Endothelial cell of umbilical vein (primary cell): ENCODE measurements at regions not wholly inside any gene's neighbourhood (a gene's known extent, or its start where the extent isn't known, plus 50 kb on each side); places are given as distances from the start of the nearest gene placed in this dataset.

Experiments used
- BruUV-seq: library from RNA; stranded (reverse); fragments of 400-500 nt; replicated peaks from 2 replicates; lab custom pipeline; 2021; lab: Mats Ljungman, UMichigan
- CTCF ChIA-PET: fragments of 300-600, 350-600 bp; sonication (Branson Sonifier 250); formaldehyde crosslinking; loops from one replicate; lab custom pipeline; 2021; ENCODE audit warnings: antibody characterized with exemption, inconsistent platforms; lab: Charles Lee
- POLR2A ChIA-PET: fragments of 300-600, 350-600 bp; sonication (Branson Sonifier 250); formaldehyde crosslinking; loops from one replicate; lab custom pipeline; 2021; ENCODE audit warnings: antibody characterized with exemption, inconsistent platforms; lab: Charles Lee
- DNase-seq: peaks from one replicate; pipeline ENCODE4 v3.0.0-alpha.2; 2011; ENCODE audit warnings: low read depth, low spot score
- FAIRE-seq: peaks from 2 replicates; lab custom pipeline; 2011; peaks lifted over from hg19 to GRCh38; lab: Jason Lieb, UNC
- H2AFZ ChIP-seq: 2 replicates; pipeline ENCODE4 v1.6.0; 2012; ENCODE audit warnings: low read depth, low read length, control low read depth, inconsistent platforms
- H3K27ac ChIP-seq: 2 replicates; pipeline ENCODE4 v1.5.1; 2011; ENCODE audit warnings: low read depth, mild to moderate bottlenecking, control low read depth, low read length, moderate library complexity; ENCODE audit not compliant: insufficient read depth
- H3K27me3 ChIP-seq, 2 experiments: 2 replicates each; pipeline versions ENCODE4 v1.6.0 to v1.6.1; 2011; ENCODE audit warnings: low read length in 2 of 2, mixed read lengths in 1 of 2; ENCODE audit not compliant: control insufficient read depth in 2 of 2, insufficient read depth in 2 of 2
- H3K36me3 ChIP-seq, 2 experiments: 2 replicates in 1 of 2; 3 replicates in 1 of 2; pipeline ENCODE4 v1.5.1; 2011; ENCODE audit warnings: low read length in 2 of 2, mild to moderate bottlenecking in 1 of 2, moderate library complexity in 1 of 2; ENCODE audit not compliant: control insufficient read depth in 2 of 2, insufficient read depth in 2 of 2; ENCODE audit errors: extremely low read depth in 1 of 2
- H3K4me1 ChIP-seq: 3 replicates; pipeline ENCODE4 v1.5.1; 2011; ENCODE audit warnings: mild to moderate bottlenecking, low read length; ENCODE audit not compliant: control insufficient read depth, insufficient read depth; ENCODE audit errors: extremely low read depth
- H3K4me2 ChIP-seq: 2 replicates; pipeline ENCODE4 v1.6.1; 2011; ENCODE audit warnings: low read length, control low read depth, mixed read lengths; ENCODE audit not compliant: insufficient read depth
- H3K4me3 ChIP-seq, 3 experiments: fragments of 200-600 bp in 1 of 3; sonication (generic), shearing (Covaris generic) in 1 of 3; replicated peaks in 1 of 3; 2 replicates each; pipeline ENCODE4 v1.5.1; 2011 to 2016; ENCODE audit warnings: control low read depth in 3 of 3, low read length in 3 of 3, mild to moderate bottlenecking in 2 of 3, inconsistent platforms in 1 of 3, low read depth in 1 of 3, moderate library complexity in 1 of 3; ENCODE audit not compliant: insufficient read depth in 1 of 3
- H3K79me2 ChIP-seq: 2 replicates; pipeline ENCODE4 v1.6.0; 2012; ENCODE audit warnings: low read length, inconsistent platforms; ENCODE audit not compliant: control insufficient read depth, insufficient read depth
- H3K9ac ChIP-seq: replicated peaks from 2 replicates; pipeline ENCODE3; 2011; ENCODE audit warnings: low read length, control low read depth; ENCODE audit not compliant: insufficient read depth; ENCODE audit errors: extremely low read depth
- H3K9me1 ChIP-seq: replicated peaks from 3 replicates; pipeline ENCODE4 v1.6.0; 2011; ENCODE audit warnings: mild to moderate bottlenecking, low read length; ENCODE audit not compliant: control insufficient read depth, insufficient read depth; ENCODE audit errors: extremely low read depth
- H3K9me3 ChIP-seq: replicated peaks from 2 replicates; pipeline ENCODE4 v1.5.1; 2012; ENCODE audit warnings: low read length, inconsistent platforms; ENCODE audit not compliant: control insufficient read depth, insufficient read depth
- H4K20me1 ChIP-seq: replicated peaks from 2 replicates; pipeline ENCODE3; 2011; ENCODE audit warnings: mild to moderate bottlenecking, low read length; ENCODE audit not compliant: control insufficient read depth, insufficient read depth; ENCODE audit errors: extremely low read depth
- EZH2 ChIP-seq: IDR thresholded peaks from 2 replicates; pipeline ENCODE4 v1.6.1; 2012; ENCODE audit warnings: borderline replicate concordance, low read depth, mild to moderate bottlenecking, moderate library complexity, low read length, inconsistent platforms; ENCODE audit not compliant: severe bottlenecking
- FOS ChIP-seq: IDR thresholded peaks from 2 replicates; pipeline ENCODE4 v1.6.1; 2011; ENCODE audit warnings: mild to moderate bottlenecking, low read length, moderate library complexity, borderline replicate concordance; ENCODE audit not compliant: insufficient read depth
- GATA2 ChIP-seq: IDR thresholded peaks from 2 replicates; pipeline ENCODE4 v1.7.0; 2011; ENCODE audit warnings: low read depth, mild to moderate bottlenecking, moderate library complexity, mixed read lengths, low read length; ENCODE audit not compliant: insufficient read length, insufficient read depth
- JUN ChIP-seq: IDR thresholded peaks from 2 replicates; pipeline ENCODE4 v1.6.1; 2011; ENCODE audit warnings: borderline replicate concordance, low read depth; ENCODE audit not compliant: insufficient read length, insufficient read depth
- MYC ChIP-seq: IDR thresholded peaks from one replicate; pipeline ENCODE4 v1.6.1; 2011; ENCODE audit warnings: mild to moderate bottlenecking, low read depth, low read length
- POLR2A ChIP-seq: IDR thresholded peaks from 2 replicates; pipeline ENCODE4 v1.6.1; 2012; ENCODE audit warnings: low read depth, mild to moderate bottlenecking, control low read depth, low read length
- POLR2AphosphoS5 ChIP-seq: IDR thresholded peaks from 2 replicates; pipeline ENCODE4 v1.6.1; 2012; ENCODE audit warnings: low read depth, mild to moderate bottlenecking, control low read depth, low read length, moderate library complexity; ENCODE audit not compliant: insufficient read depth
- dilution Hi-C: fragments of 300-500 bp; cut with MboI; formaldehyde crosslinking; loops from one replicate; pipeline ENCODE4 v1.15.0; 2019; ENCODE audit warnings: low sequenced_read_pairs; ENCODE audit not compliant: extremely low pct_ligation_motif_present
- intact Hi-C: fragments of 100-400 bp; cut with micrococcal nuclease; formaldehyde crosslinking; loops from one replicate; pipeline ENCODE4 v1.10.0; 2022
- TF ChIP-seq, protein P1 (sequence below), 2 donors: IDR thresholded peaks; 1 replicate in 1 of 2; 2 replicates in 1 of 2; pipeline ENCODE4 v1.5.1; 2011; ENCODE audit warnings: low read length in 2 of 2, mild to moderate bottlenecking in 2 of 2, moderate library complexity in 2 of 2, control low read depth in 1 of 2, inconsistent platforms in 1 of 2, low read depth in 1 of 2; ENCODE audit not compliant: insufficient read depth in 1 of 2; ENCODE audit errors: extremely low read depth in 1 of 2
- TF ChIP-seq, protein P2 (sequence below): IDR thresholded peaks from 2 replicates; pipeline ENCODE4 v1.6.1; 2011; ENCODE audit not compliant: insufficient read depth, insufficient read length

DNA sequence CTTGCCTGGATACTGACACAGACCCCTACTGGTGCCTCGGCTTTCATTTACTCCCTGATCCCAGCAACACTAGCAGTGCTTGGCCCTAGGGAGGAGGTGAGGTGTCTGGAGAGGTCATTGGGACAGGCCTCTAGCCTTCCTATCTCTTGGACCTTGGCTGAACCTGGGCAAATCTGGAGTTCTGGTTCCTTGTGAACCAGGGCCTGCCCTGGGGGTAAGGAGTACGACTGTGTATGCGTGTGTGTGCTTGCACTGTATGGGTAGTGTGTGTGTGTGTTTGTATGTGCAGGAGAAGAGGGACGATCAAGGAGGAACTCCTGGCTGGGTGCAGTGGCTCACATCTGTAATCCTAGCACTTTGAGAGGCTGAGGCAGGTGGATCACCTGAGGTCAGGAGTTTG, 252.7 kb upstream of the CSF3R start:
- dilution Hi-C loops: no loop called here
- TF ChIP-seq JUN (no peak), GATA2 (no peak), POLR2A (no peak), FOS (no peak), EZH2 (no peak), MYC (no peak), POLR2AphosphoS5 (no peak)
- TF ChIP-seq, protein P1, sequence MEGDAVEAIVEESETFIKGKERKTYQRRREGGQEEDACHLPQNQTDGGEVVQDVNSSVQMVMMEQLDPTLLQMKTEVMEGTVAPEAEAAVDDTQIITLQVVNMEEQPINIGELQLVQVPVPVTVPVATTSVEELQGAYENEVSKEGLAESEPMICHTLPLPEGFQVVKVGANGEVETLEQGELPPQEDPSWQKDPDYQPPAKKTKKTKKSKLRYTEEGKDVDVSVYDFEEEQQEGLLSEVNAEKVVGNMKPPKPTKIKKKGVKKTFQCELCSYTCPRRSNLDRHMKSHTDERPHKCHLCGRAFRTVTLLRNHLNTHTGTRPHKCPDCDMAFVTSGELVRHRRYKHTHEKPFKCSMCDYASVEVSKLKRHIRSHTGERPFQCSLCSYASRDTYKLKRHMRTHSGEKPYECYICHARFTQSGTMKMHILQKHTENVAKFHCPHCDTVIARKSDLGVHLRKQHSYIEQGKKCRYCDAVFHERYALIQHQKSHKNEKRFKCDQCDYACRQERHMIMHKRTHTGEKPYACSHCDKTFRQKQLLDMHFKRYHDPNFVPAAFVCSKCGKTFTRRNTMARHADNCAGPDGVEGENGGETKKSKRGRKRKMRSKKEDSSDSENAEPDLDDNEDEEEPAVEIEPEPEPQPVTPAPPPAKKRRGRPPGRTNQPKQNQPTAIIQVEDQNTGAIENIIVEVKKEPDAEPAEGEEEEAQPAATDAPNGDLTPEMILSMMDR (IDR thresholded peaks at IDR 0.05; ENCODE audit: extremely low read depth in 1 of 2, insufficient read depth in 1 of 2, low read depth in 1 of 2, low read length in 2 of 2): no peak
- TF ChIP-seq, protein P2, sequence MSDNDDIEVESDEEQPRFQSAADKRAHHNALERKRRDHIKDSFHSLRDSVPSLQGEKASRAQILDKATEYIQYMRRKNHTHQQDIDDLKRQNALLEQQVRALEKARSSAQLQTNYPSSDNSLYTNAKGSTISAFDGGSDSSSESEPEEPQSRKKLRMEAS: no peak
- no peaks in the 10 kb centered on the region for H3K9me1 ChIP-seq
- ChIA-PET CTCF (no interaction called here), POLR2A (no interaction called here)
- H3K36me3 ChIP-seq: no peaks in the 10 kb centered on the region
- FAIRE-seq: no peak
- H3K4me1 ChIP-seq: no peaks in the 10 kb centered on the region
- no TSS peak for BruUV-seq
- H3K4me3 ChIP-seq: no peak overlapping the region
- H3K4me2 ChIP-seq: no peak overlapping the region
- H3K9me3 ChIP-seq: no peaks in the 10 kb centered on the region
- H4K20me1 ChIP-seq: no peaks in the 10 kb centered on the region
- H3K27me3 ChIP-seq: peaks cover 1 to 11% of the 10 kb centered on the region in 2 experiments
- no peaks in the 10 kb centered on the region for H3K79me2 ChIP-seq
- H3K27ac ChIP-seq: no peak overlapping the region
- DNase-seq: no peak
- H3K9ac ChIP-seq: no peak overlapping the region
- intact Hi-C loops: no loop called here
- no peak overlapping the region for H2AFZ ChIP-seq
